Inflammatory macrophage treated with lipopolysaccharide for 1 hour (primary cell): ENCODE measurements at regions not wholly inside any gene's neighbourhood (a gene's known extent, or its start where the extent isn't known, plus 50 kb on each side); places are given as distances from the start of the nearest gene placed in this dataset.

Experiments used
- DNase-seq, 2 donors: peaks; one replicate each; pipeline ENCODE4 v3.0.0-alpha.2; 2020 to 2022

DNA sequence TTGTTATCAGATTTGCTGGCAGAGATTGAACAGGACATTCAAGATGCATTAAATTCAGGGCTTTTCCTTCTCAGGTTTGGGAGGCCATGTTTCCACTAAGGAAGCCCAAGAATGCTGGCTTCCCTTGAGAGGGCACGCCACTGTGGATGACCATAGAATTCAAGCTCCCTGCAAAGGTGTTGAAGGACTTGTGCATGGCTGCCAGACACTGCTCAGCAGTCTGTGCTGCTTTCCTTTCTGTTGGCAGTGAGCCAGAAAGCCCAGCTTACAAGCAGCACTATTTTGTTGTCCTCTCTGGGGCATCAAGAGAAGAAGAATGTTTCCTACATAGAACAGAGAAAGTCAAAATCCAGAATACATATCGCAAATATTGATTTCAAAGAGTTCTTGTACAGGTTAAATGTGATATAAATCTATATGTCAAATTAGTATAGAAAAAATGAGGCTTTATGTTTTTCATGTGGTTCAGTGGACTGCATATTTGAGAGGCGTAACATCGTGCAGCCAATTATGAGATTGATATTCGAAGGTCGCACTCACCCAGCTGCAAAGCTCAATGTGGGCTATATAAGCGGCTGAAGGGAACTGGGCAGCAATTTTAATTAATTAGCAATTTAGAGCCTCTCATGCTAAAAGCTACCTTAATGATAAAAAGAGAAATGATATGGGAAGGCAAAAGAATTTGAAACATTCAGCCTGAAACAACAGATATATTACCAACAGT lies 103.1 kb upstream of the ISL1 start:
- no peak for DNase-seq

DNA sequence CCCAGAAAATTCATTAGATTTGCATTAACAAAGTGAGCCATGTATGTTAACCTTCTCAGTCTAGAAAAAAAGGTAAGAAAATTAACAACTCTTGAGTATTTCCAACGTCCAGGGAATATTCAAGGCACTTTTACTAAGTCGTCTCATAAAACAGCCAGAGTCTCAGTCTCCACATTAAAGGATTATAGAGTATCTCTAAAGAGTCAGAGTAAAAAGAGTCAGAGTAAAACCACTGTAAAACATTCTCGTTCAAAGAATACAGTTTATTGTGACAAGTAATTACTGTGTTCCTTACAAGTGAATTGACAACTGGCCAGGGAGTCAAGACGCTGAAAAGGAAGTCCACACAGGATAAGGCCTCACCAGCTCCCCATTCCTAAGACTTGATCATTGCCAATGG lies 97.2 kb upstream of the ISL1 start:
- DNase-seq, result no peak

DNA sequence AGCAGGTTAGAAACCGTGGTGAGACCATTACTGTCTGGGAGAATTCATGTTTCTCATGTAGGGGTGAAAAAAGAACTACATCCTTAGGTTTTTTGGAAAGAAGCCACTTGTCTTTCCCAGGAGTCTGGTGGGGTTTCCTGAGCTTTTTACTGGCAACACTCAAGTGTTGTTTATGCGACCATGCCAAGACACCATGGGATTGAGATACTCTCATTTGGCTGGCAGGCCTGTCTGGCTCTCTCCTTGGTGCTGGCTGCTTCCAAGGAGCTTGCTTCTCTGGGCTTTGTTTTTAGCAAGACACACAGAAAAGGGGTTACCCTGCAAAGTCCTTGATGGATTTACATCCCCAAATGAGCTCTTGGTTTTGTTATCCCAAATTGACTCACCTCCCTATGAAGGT lies 80.9 kb upstream of the ISL1 start:
- no peak for DNase-seq

DNA sequence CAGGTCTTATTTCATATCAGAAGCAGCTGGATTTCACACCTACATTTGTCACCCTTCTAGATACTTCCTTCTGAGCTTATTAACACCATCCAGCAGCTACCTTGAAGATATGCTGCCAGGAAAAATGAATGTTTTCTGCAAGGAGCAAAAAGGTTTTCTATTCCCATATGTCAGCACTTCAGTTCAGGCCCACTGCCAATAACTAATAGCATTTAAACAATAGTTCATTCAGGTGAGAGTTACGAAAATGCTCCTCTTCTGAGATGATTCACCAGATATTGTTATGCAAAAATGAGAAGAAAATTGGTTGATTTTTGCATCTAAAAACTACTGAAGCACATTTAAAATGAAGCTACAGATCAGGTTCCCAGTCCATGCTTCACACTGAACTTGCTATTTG lies 56.4 kb upstream of the ISL1 start:
- DNase-seq, result no peak
